ENCODE measurements at regions not wholly inside any gene's neighbourhood (a gene's known extent, or its start where the extent isn't known, plus 50 kb on each side); places are given as distances from the start of the nearest gene placed in this dataset.

- TF ChIP-seq MAX (IDR thresholded peaks at IDR 0.05): no peak
- no peak for TF ChIP-seq JUND (IDR thresholded peaks at IDR 0.05; ENCODE audit: low read length)
- no peak for TF ChIP-seq TAF1 (IDR thresholded peaks at IDR 0.05; ENCODE audit: low read depth, low read length)
- TF ChIP-seq SIN3A (conservative IDR thresholded peaks at IDR 0.05 in 1 of 2, IDR thresholded peaks at IDR 0.05 in 1 of 2; ENCODE audit: low read depth in 1 of 2, low read length in 2 of 2): no peak
Observed at GRCh38 chr15:66959066-66959465, 106.3 kb upstream of the SMAD3 start (continued).
